ENCODE measurements at regions not wholly inside any gene's neighbourhood (a gene's known extent, or its start where the extent isn't known, plus 50 kb on each side); places are given as distances from the start of the nearest gene placed in this dataset.
"Not testable (repeated sequence)": the region's sequence is repeated elsewhere in the genome, so short reads cannot be mapped to it uniquely, and the experiment has no call there.

GRCh38 chr2:153299809-153300208 lies 178.8 kb downstream of the RPRM start:
- no peak for DNase-seq

DNA sequence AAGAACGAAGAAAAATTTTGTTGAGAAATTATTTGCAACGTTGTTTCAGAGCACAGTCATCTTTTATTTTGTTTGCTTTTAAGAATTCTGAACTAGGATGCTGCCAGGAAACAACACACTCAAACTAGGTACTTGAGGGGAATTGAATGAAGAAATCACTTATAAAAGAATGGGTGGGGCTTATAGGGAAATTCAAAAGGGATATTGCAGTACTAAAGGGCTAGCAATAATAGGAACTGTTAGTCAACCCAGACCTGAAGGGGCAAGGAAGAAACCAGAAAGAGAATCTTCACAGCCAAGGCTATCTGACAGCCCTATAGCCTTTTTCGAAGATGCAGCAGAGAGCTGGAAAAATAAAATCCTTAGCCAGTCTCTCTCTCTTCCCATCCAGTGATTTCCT lies 179.3 kb downstream of the RPRM start:
- DNase-seq = no peak

DNA sequence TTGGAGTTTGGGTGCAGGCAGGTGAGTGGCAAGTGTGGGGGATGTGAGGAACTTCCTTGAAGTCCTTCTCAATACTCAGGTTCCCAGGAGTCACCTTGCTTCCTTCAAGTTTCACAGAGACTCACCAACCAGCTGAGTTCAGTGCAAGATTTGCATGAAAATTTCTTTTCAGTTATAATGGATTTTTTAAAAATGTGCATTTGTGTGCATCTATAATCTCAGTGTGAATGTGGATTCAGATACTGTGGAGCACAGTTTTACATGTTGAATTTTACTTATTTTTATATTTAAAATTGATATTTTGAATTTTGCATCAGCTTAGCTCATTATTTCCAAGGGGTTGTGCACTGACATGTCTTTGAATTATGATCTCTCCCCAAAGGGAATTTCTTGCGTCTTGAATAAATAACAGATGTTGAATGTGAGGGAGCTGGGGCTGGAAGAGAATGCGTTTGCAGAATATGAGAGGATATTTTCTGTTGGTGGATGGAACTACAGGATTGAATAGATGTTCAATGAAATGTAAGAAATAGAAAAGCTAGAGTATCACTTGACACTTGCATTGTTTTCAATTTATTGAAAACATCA lies 184.3 kb downstream of the RPRM start:
- DNase-seq = no peak

GRCh38 chr2:153291718-153292117 lies 186.8 kb downstream of the RPRM start:
- DNase-seq = no peak

DNA sequence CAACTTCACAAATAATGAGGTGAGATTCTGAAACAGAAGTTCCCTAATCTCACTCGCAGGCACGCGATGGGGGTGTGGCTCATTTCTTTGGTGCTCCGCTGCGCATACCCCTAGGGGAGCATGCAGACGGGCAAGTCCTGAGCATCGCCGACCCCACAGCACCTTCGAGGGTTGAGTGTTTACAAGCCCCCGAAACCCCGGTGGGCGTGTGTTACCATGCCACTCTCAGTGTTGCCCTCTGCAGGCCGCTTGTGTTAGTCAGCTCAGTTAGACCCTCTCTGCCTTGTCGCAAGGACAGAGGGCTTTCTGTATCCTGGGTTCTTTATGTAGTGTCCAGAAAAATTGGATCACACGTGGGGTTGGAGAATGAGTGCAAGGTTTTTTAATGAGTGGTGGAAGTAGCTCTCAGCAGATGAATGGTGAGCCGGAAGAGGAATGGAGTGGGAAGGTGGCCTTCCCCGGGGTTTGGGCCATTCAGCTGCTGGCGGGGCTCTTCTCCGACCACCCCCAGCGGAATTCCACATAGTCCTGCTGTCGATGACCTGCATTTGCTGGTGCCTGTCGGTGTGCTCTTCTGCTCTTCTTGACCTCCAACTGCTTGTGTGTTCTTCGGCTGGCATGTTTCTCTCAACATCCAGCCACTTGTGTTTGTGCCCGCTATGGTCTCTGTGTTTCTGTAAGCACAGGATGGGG lies 191.3 kb downstream of the RPRM start:
- DNase-seq = no peak

- no peak for DNase-seq
Observed at GRCh38 chr2:153268941-153269461, 209.6 kb downstream of the RPRM start.

- DNase-seq = not testable (repeated sequence)
Observed at GRCh38 chr2:153256876-153257275, 221.7 kb downstream of the RPRM start.

DNA sequence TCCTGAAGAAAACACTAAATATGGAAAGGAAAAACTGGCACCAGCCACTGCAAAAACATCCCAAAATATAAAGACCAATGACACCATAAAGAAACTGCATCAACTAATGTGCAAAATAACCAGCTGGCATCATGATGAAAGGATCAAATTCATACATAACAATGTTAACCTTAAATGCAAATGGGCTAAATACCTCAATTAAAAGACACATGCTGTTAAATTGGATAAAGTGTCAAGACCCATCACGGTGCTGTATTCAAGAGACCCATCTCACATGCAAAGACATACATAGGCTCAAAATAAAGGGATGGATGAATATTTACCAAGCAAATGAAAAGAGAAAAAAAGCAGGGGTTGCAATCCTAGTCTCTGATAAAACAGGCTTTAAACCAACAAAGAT lies 231.9 kb downstream of the RPRM start:
- not testable (repeated sequence) for DNase-seq

- DNase-seq = no peak
Observed at GRCh38 chr2:153235516-153235915, 243.0 kb downstream of the RPRM start.

DNA sequence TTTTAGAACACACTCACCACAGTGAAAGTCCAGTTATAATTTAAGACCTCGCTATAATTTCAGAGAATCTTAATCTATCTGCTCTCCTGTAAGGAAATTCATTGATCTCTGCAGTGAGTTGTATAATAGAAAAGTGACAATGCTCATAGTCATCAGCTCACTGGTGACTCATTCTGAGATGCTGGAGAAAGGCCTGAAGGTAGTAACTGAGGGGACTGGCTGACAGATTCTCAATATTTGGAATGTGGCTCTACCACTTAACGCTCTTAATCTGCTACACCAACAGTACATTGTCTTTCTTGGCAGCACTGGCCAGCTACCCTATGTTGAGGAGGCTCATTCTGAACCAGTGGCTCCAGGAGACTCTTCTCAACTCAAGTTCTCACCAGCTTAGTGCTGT lies 246.1 kb downstream of the RPRM start:
- no peak for DNase-seq

- no peak for DNase-seq
Observed at GRCh38 chr2:153230977-153231376, 247.6 kb downstream of the RPRM start.

DNA sequence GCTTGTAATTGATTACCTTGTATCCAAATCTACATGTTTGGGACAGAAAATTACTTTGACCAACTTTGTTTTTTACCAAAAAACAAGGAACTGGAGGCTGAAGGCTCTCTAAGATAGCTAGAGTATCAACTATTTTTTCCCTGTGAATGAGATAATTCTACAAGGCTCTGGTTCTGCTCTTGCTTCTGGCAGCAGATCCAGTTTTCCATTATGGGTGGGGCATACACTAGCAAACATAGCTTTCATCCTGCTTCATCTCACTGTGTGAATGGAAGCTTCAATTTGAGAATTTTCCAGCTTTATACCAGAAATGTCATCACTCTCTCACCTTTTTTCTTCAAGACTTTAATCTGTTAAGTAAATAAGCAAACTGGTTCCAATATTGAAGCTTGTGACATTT lies 249.7 kb downstream of the RPRM start:
- no peak for DNase-seq

DNA sequence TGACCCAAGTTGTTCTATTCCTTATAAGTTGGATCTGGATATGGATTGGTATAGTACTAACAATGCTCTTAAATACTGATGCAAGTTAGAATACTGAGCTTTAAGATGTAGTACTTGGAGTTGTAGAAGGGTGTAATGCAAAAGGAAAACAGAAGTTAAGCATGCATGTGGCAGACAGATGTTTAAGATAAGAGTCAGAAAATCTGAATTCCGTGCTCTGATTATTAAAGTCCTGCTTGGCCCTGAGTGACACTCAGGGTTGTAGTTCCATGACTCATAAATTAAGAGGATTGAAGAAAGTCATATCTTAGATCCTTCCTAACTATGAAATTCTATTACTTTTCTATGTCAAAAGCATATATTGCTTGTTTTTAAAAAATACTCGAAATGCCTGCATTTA lies 250.6 kb downstream of the RPRM start:
- no peak for DNase-seq

DNA sequence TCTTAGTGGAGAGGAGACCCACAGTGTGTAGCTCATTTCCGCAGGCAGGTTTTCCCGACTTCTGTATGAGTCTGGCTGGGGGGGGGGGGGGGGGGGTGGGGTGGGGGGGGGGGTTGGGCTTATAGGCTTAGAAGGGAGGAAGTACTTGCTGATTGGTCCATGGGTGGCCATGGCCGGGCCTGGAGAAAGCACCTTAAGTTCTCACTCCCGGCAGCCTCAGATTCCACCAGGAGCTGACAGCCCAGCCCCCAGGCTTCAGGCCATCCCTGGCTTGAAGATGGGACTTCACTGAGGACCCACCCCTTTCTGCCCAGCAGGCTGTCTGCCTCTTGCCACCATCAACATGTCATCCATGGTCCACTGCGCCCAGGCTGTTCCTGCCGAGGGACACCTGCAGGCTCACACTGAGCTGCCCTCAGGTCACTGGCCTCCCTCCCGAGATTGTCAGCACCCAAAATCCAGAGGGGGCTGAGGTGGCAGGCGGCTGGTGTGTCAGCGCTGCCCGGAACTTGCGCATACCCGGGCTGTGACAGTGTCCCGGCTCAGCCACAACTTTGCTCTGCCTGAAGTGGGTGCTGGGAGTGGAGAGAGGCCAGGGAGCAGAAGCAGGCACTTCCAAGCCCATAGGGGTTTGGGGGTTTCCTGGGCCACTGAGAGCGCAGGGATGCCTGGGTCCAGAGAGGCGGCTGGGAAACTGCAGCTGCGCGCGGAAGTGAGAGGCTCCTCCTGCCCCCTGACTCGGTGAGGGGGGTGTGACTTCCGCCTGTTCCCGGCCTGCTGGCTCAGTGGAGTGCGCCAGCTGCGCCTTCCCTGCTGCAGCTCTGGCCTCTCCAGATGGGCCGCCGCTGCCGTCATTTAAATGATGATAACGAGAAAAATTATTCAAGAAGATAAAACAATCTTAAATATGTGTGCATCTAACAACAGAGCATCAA lies 256.1 kb downstream of the RPRM start:
- no peak for DNase-seq

DNA sequence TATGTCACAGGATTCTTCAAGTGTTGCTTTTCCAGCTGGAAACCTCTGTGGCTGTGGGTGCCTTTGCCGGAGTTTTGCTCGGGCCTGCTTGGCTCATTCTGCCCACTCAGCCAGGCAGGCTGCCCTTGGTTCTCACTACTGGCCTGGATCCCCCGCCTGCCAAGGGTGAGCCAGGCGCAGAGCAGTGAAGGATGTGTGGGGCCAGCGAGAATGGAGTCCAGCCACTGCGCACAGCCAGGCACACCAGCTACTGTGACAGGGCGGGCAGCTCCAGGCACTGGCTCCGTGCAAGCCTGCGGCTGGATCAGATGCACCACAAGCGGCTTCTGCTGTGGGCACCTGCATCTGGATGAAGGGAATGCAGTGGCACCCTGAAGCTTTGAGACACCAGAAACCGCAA lies 257.1 kb downstream of the RPRM start:
- DNase-seq = no peak

- no peak for DNase-seq
Observed at GRCh38 chr2:153221087-153221486, 257.5 kb downstream of the RPRM start.

DNA sequence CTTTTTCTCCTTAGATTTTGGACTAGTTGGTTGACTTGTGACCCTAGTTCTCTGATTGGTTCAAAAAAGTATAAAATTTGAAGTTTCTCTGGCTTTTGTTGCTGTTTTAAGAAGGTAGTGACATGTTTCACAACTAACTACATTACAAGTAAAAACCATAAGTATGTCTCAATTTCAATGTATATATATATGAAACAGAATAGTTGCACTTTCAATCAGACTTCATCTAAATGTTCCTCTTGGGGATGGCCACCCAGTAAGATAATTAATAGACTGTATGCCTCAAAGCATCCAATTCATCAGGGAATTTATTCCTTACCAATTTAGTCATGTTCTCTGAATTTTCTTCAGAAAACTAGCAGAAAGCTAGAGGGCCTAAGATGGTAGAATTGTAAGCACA lies 259.7 kb downstream of the RPRM start:
- DNase-seq = no peak

DNA sequence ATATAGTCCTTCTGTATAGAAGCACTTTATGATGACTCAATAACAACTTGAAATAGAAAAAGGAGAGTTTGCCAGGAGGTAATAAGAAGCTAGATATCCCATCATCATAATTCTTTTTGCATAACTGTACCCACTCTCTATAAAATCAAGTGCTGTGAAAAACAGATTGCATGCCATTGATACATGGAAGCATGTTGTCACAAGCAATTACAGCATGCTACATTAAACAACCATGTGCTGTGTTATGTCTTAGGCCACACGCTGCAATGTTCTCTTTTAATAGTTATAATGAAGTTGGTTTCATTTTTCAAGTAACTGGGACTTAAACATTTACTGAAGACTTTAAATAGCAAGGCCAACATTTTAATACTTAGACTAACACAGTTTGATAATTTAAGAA lies 264.2 kb downstream of the RPRM start:
- DNase-seq = no peak

- no peak for DNase-seq
Observed at GRCh38 chr2:153213022-153213421, 265.5 kb downstream of the RPRM start.

GRCh38 chr2:153197402-153198386 lies 280.9 kb downstream of the RPRM start:
- DNase-seq = no peak

DNA sequence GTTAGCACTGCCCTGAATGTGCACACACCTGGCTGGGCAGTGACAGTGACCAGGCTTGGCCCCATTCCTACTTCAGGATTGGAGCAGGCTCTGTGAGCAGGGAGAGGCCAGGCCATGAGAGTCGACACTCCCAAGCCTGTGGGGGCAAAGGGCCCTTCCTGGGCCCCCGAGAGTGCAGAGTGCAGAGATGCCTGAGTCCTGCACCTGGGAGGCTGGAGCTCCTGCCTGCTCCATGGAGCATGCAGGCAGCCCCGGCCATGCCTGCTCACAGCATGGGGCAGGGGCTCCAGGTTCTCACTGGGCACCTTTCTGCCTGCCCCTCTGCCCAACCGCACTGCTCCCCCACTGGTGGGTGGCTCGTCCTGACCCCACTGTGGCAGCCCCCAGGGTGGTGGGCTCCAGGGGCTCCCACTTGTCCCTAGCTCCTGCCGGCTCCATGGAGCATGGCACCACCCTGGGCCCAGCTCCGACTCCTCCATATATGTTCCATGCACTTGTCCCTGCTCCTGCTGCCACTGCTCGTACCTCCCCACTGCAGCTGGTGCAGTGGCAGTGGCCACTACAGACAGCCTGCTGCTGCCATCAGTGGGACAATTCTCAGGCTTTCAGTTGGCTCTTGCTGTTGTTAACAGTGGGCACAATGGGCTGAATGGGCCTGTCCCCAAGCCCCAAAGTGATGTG lies 282.0 kb downstream of the RPRM start:
- DNase-seq = no peak

GRCh38 chr2:153195342-153195741 lies 283.2 kb downstream of the RPRM start:
- no peak for DNase-seq
